Tibial nerve (tissue), 3 donors: ENCODE measurements at regions not wholly inside any gene's neighbourhood (a gene's known extent, or its start where the extent isn't known, plus 50 kb on each side); places are given as distances from the start of the nearest gene placed in this dataset.

Source experiments
- POLR2A ChIP-seq, 2 donors: fragments of 450-650 bp; IDR thresholded peaks; one replicate each; pipeline ENCODE4 v1.6.1; 2017; ENCODE audit warnings: antibody characterized with exemption in 2 of 2, mild to moderate bottlenecking in 2 of 2, moderate library complexity in 2 of 2
- TF ChIP-seq, protein P1 (sequence below), 5 experiments: fragments of 200-600 bp in 3 of 5; fragments of 450-650 bp in 2 of 5; sonication (generic) in 3 of 5; IDR thresholded peaks; one replicate each; pipeline ENCODE4 v1.5.1; 2016 to 2019; ENCODE audit warnings: antibody characterized with exemption in 5 of 5, mild to moderate bottlenecking in 3 of 5, moderate library complexity in 2 of 5

DNA sequence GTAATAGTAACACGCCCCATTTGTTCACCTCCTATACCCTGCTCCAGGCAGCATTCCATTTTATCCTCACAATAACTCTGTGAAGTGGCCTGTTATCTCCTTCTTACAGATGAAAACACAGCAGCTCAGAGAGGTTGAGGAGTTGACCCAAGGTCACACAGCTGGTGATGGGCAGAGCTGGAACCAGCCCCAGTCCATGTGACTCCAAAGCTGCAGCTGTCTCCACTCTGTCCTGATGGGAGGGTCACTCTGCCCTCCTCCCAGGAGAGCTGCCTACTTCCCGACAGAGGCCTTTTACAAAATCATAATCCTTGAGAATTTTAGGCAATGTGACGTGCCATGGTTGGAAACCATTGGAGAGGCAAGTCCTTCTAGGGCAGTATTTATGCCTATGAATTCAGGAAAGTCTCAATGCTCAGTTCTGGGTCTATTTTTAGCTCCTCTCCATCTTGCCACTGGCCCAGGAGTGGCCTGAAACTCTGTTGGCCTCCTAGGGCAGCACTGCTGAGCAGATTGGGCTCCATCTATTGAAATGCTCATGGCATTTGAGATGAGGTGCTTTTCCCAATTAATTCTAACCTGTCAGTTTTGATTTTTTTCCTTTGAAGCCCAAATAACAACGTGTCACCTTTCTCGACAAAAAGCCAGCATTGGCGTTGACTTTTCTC is 50.1 kb upstream of the KCNK12 start:
- TF ChIP-seq, protein P1, sequence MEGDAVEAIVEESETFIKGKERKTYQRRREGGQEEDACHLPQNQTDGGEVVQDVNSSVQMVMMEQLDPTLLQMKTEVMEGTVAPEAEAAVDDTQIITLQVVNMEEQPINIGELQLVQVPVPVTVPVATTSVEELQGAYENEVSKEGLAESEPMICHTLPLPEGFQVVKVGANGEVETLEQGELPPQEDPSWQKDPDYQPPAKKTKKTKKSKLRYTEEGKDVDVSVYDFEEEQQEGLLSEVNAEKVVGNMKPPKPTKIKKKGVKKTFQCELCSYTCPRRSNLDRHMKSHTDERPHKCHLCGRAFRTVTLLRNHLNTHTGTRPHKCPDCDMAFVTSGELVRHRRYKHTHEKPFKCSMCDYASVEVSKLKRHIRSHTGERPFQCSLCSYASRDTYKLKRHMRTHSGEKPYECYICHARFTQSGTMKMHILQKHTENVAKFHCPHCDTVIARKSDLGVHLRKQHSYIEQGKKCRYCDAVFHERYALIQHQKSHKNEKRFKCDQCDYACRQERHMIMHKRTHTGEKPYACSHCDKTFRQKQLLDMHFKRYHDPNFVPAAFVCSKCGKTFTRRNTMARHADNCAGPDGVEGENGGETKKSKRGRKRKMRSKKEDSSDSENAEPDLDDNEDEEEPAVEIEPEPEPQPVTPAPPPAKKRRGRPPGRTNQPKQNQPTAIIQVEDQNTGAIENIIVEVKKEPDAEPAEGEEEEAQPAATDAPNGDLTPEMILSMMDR (IDR thresholded peaks at IDR 0.05) = no peak
- TF ChIP-seq POLR2A (IDR thresholded peaks at IDR 0.05) = no peak
